Fibroblast of pulmonary artery (primary cell): ENCODE measurements at regions not wholly inside any gene's neighbourhood (a gene's known extent, or its start where the extent isn't known, plus 50 kb on each side); places are given as distances from the start of the nearest gene placed in this dataset.

ENCODE experiments used
- DNase-seq: peaks from one replicate; pipeline ENCODE4 v3.0.0-alpha.2; 2010; ENCODE audit warnings: low read depth
- H3K4me3 ChIP-seq: replicated peaks from 2 replicates; pipeline ENCODE4 v1.5.1; 2011; ENCODE audit warnings: low read depth, mild to moderate bottlenecking, control low read depth, low read length, moderate library complexity
- CTCF ChIP-seq: IDR thresholded peaks from 2 replicates; pipeline ENCODE4 v1.5.1; 2011; ENCODE audit warnings: mild to moderate bottlenecking, control low read depth, low read length, inconsistent platforms; ENCODE audit errors: missing control alignments

DNA sequence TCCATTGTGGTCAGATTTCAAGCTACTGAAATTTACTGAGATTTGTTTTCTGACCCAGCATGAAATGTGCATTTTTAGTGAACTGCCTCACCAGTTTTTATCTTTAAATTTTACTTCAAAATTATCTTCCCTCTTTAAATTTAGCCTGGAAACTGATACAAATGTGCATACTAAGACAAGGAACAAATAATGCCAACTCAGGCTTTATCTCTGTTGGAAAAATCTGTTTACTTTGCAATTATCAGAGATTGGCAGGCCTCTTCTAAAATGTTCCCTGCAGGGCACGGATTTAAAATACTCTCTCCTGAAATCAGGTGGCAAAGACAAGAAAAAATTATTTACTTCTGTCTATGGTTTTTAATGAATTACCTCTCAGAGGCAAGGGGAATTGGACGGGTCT lies 151.0 kb upstream of the PTCH1 start:
- TF ChIP-seq CTCF = no peak
- no peak overlapping the region for H3K4me3 ChIP-seq
- no peak for DNase-seq

DNA sequence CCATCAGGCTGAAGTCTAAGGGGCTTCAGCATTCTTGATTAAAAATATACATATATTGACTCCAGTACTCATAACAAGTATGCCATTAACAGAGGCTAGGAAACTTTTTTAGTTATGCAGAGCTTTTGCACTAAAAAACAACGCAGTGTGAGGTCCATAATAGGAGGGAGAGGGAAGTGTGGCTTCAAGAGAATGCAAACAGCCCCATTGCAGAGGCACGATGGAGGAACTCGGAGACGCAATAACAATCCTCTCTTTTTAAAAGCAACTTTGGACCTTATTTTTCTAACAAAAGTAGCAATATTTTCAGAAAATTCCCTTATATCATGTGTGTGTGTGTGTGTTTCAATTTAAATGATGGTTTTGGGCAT lies 150.0 kb upstream of the PTCH1 start:
- no peak for DNase-seq
- no peak for TF ChIP-seq CTCF
- H3K4me3 ChIP-seq = no peak overlapping the region

DNA sequence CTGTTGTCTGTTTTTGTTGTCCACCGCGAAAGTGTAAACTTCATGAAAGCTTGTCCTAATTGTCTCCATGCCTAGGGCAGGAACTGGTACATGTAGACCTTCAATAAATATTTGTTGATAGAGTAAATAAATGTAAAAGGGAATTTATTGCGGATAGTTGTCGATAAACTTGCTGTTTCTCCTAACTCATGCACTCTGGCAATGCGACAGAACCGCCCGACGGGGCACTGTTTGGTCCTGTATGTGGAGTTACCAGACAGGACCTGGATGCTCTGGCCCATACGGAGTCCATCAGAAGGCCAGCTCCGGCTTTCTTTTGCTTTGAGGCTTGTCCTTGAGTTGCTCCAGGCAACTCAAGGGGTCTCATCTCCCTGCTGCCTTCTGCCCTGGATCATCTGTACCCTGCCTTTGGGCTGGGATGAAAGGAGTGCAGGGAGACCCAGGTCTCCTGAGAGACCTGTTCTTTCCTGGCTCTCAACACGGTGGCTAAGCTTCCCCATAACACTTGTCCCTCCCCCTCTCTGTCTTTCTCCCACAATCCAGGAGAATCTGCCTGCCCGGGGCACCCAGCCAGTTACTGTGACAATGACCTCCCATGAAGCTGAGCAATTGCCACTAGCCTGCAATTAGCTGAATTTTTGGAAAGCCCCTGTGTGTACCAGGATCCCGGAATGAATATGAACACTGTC lies 149.5 kb upstream of the PTCH1 start:
- no peak for TF ChIP-seq CTCF
- no peak overlapping the region for H3K4me3 ChIP-seq
- DNase-seq = no peak

- DNase-seq = no peak
- no peak for TF ChIP-seq CTCF
- H3K4me3 ChIP-seq = no peak overlapping the region
Observed at GRCh38 chr9:95653246-95653645, 136.5 kb upstream of the PTCH1 start.

DNA sequence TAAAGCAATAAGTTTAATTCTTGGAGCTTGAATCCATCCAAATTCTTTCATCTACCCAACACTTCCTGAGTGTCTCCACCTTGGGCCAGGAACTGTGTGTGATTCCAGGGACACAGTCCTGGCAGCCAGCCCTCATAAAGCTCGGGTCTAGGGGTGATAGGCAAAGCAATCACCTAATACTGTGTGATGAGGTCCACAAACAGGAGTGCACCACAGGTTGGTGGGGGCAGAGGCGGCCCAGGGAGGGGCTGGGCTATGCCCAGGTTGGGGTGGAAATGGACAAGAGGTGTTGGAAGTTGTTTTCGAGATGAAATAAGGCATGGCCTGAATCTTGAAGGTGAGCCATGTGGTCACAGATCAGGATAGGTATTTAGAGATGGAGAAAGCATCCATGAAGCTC lies 133.9 kb upstream of the PTCH1 start:
- no peak for DNase-seq
- no peak for TF ChIP-seq CTCF
- H3K4me3 ChIP-seq = no peak overlapping the region

GRCh38 chr9:95649801-95650213 lies 133.0 kb upstream of the PTCH1 start:
- no peak for DNase-seq
- no peak for TF ChIP-seq CTCF
- no peak overlapping the region for H3K4me3 ChIP-seq

DNA sequence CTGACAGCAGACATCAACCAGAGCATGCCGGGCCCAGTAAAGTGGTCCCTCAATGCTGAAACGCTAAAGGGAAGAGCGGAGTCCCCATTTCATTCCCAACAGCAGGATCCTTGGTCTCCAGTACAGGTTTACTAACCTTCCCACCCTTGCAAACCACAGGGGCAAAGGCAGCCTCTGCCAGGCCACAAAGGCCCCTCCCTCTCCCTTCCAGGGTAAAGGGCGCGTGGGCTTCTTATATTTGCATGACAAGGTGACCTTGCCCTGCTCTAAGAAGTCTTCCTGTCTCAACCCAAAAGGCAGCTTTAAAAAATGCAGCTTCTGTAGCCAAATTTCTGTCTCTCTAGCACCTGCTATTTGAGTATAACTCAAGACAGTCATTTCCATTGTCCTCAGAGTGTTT lies 131.5 kb upstream of the PTCH1 start:
- DNase-seq = no peak
- no peak overlapping the region for H3K4me3 ChIP-seq
- TF ChIP-seq CTCF = no peak
